Bronchial epithelial cell (primary cell): ENCODE measurements at regions not wholly inside any gene's neighbourhood (a gene's known extent, or its start where the extent isn't known, plus 50 kb on each side); places are given as distances from the start of the nearest gene placed in this dataset.

ENCODE experiments used
- DNase-seq: peaks from one replicate; pipeline ENCODE4 v3.0.0-alpha.2; 2010; ENCODE audit warnings: low read depth
- FAIRE-seq: peaks from 2 replicates; lab custom pipeline; 2011; peaks lifted over from hg19 to GRCh38; lab: Jason Lieb, UNC
- H3K27me3 ChIP-seq: 2 replicates; pipeline ENCODE4 v1.5.1; 2011; ENCODE audit warnings: low read length; ENCODE audit not compliant: control insufficient read depth, insufficient read depth
- H3K36me3 ChIP-seq: 2 replicates; pipeline ENCODE4 v1.5.1; 2011; ENCODE audit warnings: low read length; ENCODE audit not compliant: control insufficient read depth, insufficient read depth
- H3K4me3 ChIP-seq: 2 replicates; pipeline ENCODE4 v1.5.1; 2011; ENCODE audit warnings: mild to moderate bottlenecking, low read depth, low read length, control low read depth
- CTCF ChIP-seq: IDR thresholded peaks from 2 replicates; pipeline ENCODE4 v1.5.1; 2011; ENCODE audit warnings: mild to moderate bottlenecking, moderate library complexity, low read length, control low read depth, inconsistent platforms; ENCODE audit not compliant: insufficient read depth, severe bottlenecking

GRCh38 chr10:94125856-94126255, 132.1 kb downstream of the PLCE1 start:
- Histone ChIP-seq H3K36me3 (no peaks in the 10 kb centered on the region), H3K4me3 (no peak overlapping the region), H3K27me3 (no peaks in the 10 kb centered on the region)
- DNase-seq (peak; percentile 59), FAIRE-seq (no peak)
- no peak for TF ChIP-seq CTCF

- Histone ChIP-seq H3K4me3 (no peak overlapping the region), H3K27me3 (no peaks in the 10 kb centered on the region), H3K36me3 (no peaks in the 10 kb centered on the region)
- DNase-seq (peak; percentile 68), FAIRE-seq (no peak)
- no peak for TF ChIP-seq CTCF
Observed at GRCh38 chr10:94129393-94130130, 135.8 kb downstream of the PLCE1 start.

- FAIRE-seq = no peak
- Histone ChIP-seq H3K36me3 (no peaks in the 10 kb centered on the region), H3K27me3 (no peaks in the 10 kb centered on the region), H3K4me3 (no peak overlapping the region)
- DNase-seq = peak; percentile 76
- TF ChIP-seq CTCF = no peak
Observed at GRCh38 chr10:94131885-94132284, 138.2 kb downstream of the PLCE1 start.

- TF ChIP-seq CTCF = no peak
- FAIRE-seq (no peak), DNase-seq (no peak)
- H3K27me3 ChIP-seq = no peaks in the 10 kb centered on the region
- H3K36me3 ChIP-seq = no peaks in the 10 kb centered on the region
- H3K4me3 ChIP-seq = no peak overlapping the region
Observed at GRCh38 chr10:94133239-94133638, 139.5 kb downstream of the PLCE1 start.

GRCh38 chr10:94137747-94138146, 144.0 kb downstream of the PLCE1 start:
- TF ChIP-seq CTCF = no peak
- FAIRE-seq (no peak), DNase-seq (no peak)
- Histone ChIP-seq H3K27me3 (no peaks in the 10 kb centered on the region), H3K36me3 (no peaks in the 10 kb centered on the region), H3K4me3 (no peak overlapping the region)

- Histone ChIP-seq H3K36me3 (no peaks in the 10 kb centered on the region), H3K4me3 (no peak overlapping the region), H3K27me3 (no peaks in the 10 kb centered on the region)
- peak; percentile 32 for FAIRE-seq
- DNase-seq = no peak
- no peak for TF ChIP-seq CTCF
Observed at GRCh38 chr10:94138391-94138790, 144.7 kb downstream of the PLCE1 start.
